Right ventricle myocardium inferior (tissue), 1 donor: ENCODE measurements at regions not wholly inside any gene's neighbourhood (a gene's known extent, or its start where the extent isn't known, plus 50 kb on each side); places are given as distances from the start of the nearest gene placed in this dataset.

Experiments used
- ATAC-seq: fragments of 200-7000 bp; cut with Tn5 transposase; one replicate; pipeline ENCODE4 v1.9.1; 2020; ENCODE audit warnings: mild to moderate bottlenecking, moderate library complexity
- DNase-seq: peaks from one replicate; pipeline ENCODE4 v3.0.0; 2021; ENCODE audit errors: missing footprints
- intact Hi-C: fragments of 100-400 bp; cut with DNase I; formaldehyde crosslinking; loops from one replicate; pipeline ENCODE4 v1.11.0; 2022
- donor health status: DM: no; HTN: yes; CAD: no; lungs with severe emphysema.

GRCh38 chr12:21993438-21993981 lies 52.3 kb upstream of the ABCC9 start:
- intact Hi-C loops: loop anchor here (10.0 kb wide), 1 partner anchor 239 kb away; no protein-coding TSS in a partner anchor
- DNase-seq (no peak), ATAC-seq (no peak)

- ATAC-seq (peak; percentile 53), DNase-seq (no peak)
- intact Hi-C loops: loop anchor here (10.0 kb wide), 1 partner anchor 238 kb away; no protein-coding TSS in a partner anchor
These were observed 51.6 kb upstream of the ABCC9 start for GRCh38 chr12:21992823-21993222.

- intact Hi-C loops: loop anchor here (2.0 to 10.0 kb wide), 2 partner anchors 237 to 293 kb away; no protein-coding TSS in a partner anchor
- peak; percentile 23 for ATAC-seq
- no peak for DNase-seq
These were observed 50.3 kb upstream of the ABCC9 start for GRCh38 chr12:21991526-21991925.
